Gastroesophageal sphincter (tissue), 4 donors: ENCODE measurements at regions not wholly inside any gene's neighbourhood (a gene's known extent, or its start where the extent isn't known, plus 50 kb on each side); places are given as distances from the start of the nearest gene placed in this dataset.

Experiments used
- ATAC-seq: fragments of 150-250 bp; one replicate; pipeline ENCODE4 v1.9.1; 2016; ENCODE audit warnings: mild to moderate bottlenecking, moderate library complexity
- H3K27ac ChIP-seq, 4 donors: fragments of 200-600 bp; sonication (generic) in 3 of 4; 1 replicate in 3 of 4; 2 replicates in 1 of 4; pipeline ENCODE4 v1.5.1; 2016 to 2019
- H3K27me3 ChIP-seq: fragments of 200-600 bp; sonication (generic); one replicate; pipeline ENCODE4 v1.5.1; 2019
- H3K36me3 ChIP-seq, 2 donors: fragments of 200-600 bp; sonication (generic); one replicate each; pipeline ENCODE4 v1.5.1; 2019; ENCODE audit warnings: control low read depth in 1 of 2
- H3K4me1 ChIP-seq, 3 donors: fragments of 200-600 bp; sonication (generic); 1 replicate in 2 of 3; 2 replicates in 1 of 3; pipeline ENCODE4 v1.5.1; 2016 to 2019; ENCODE audit warnings: control low read depth in 2 of 3
- H3K4me3 ChIP-seq, 2 donors: fragments of 200-600 bp; sonication (generic); one replicate each; pipeline ENCODE4 v1.5.1; 2019; ENCODE audit warnings: mild to moderate bottlenecking in 1 of 2, moderate library complexity in 1 of 2
- H3K9me3 ChIP-seq, 3 donors: fragments of 200-600 bp; sonication (generic); one replicate each; pipeline ENCODE4 v1.5.1; 2017 to 2019; ENCODE audit warnings: control low read depth in 2 of 3
- EP300 ChIP-seq: sonication (generic); formaldehyde crosslinking; IDR thresholded peaks from one replicate; pipeline ENCODE4 v1.6.1; 2017; ENCODE audit warnings: antibody characterized with exemption, mild to moderate bottlenecking
- POLR2A ChIP-seq, 2 donors: fragments of 450-650 bp; IDR thresholded peaks; one replicate each; pipeline ENCODE4 v1.6.1; 2017; ENCODE audit warnings: antibody characterized with exemption in 2 of 2, mild to moderate bottlenecking in 2 of 2, moderate library complexity in 1 of 2
- POLR2AphosphoS5 ChIP-seq: sonication (generic); formaldehyde crosslinking; IDR thresholded peaks from one replicate; pipeline ENCODE4 v1.6.1; 2017; ENCODE audit warnings: antibody characterized with exemption
- WGBS, 2 donors: methylation state at CpG; one replicate each; pipeline ENCODE4 v1.1.5; 2018; ENCODE audit warnings: low coverage in 1 of 2; 5-methylcytosine and 5-hydroxymethylcytosine counted together
- TF ChIP-seq, protein P1 (sequence below), 4 experiments: fragments of 200-600 bp in 2 of 4; fragments of 450-650 bp in 2 of 4; sonication (generic) in 1 of 4; IDR thresholded peaks; one replicate each; pipeline ENCODE4 v1.5.1; 2017 to 2019; ENCODE audit warnings: antibody characterized with exemption in 4 of 4, mild to moderate bottlenecking in 2 of 4, moderate library complexity in 2 of 4

DNA sequence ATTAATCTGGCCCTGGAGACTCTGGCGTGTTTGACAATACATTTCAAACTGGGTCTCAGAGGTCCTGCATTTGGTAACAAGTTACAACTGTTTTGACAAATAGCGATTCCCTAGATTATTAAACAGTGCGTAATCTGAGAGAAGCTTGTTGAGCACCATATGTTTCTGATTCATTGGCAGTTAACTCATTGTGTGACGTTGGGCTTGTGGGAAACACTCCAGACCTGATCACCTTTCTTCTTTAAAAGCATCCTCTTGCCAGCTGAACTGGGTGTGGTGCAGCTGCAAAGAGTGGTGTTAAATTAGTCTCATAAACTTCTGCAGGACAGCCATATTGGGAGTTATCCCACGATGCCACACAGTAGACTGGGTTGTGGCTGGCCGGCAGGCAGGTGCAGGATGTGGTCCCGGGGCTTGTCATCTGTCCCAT lies 82.7 kb downstream of the CDC7 start:
- H3K27me3 ChIP-seq = no peaks in the 10 kb centered on the region
- H3K4me1 ChIP-seq = peaks cover 0 to 57% (median 9%) of the 10 kb centered on the region in 3 donors
- H3K9me3 ChIP-seq = no peaks in the 10 kb centered on the region
- ATAC-seq = no peak
- no peaks in the 10 kb centered on the region for H3K36me3 ChIP-seq
- WGBS, 2 donors = 22 to 37% methylated on average over 6 of the region's 7 CpGs
- H3K4me3 ChIP-seq = no peak overlapping the region
- TF ChIP-seq, protein P1, sequence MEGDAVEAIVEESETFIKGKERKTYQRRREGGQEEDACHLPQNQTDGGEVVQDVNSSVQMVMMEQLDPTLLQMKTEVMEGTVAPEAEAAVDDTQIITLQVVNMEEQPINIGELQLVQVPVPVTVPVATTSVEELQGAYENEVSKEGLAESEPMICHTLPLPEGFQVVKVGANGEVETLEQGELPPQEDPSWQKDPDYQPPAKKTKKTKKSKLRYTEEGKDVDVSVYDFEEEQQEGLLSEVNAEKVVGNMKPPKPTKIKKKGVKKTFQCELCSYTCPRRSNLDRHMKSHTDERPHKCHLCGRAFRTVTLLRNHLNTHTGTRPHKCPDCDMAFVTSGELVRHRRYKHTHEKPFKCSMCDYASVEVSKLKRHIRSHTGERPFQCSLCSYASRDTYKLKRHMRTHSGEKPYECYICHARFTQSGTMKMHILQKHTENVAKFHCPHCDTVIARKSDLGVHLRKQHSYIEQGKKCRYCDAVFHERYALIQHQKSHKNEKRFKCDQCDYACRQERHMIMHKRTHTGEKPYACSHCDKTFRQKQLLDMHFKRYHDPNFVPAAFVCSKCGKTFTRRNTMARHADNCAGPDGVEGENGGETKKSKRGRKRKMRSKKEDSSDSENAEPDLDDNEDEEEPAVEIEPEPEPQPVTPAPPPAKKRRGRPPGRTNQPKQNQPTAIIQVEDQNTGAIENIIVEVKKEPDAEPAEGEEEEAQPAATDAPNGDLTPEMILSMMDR (IDR thresholded peaks at IDR 0.05) = no peak
- TF ChIP-seq POLR2A (IDR thresholded peaks at IDR 0.05) (no peak), POLR2AphosphoS5 (no peak), EP300 (no peak)
- peak overlapping the region; percentile 20 to 77 (median 67) for H3K27ac ChIP-seq

DNA sequence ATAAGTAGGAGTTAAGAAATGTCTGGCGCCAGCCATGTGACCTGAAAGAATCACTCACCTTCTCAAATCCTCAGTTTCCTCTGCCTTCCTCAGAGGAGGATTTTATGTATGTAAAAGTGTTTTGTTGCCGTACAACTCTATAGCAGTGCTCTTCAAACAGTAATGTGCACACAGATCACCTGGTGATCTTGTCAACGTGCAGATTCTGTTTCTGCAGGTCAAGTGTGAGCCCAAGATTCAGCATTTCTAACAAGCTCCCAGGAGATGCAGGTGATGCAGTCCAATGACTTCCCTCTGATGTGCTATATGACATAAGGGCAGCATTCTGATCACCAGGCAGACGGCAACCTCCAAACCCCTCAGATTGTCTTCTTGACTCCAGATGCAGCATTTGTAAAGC lies 83.7 kb downstream of the CDC7 start:
- 71 to 89% methylated on average over 4 of the region's 4 CpGs for WGBS, 2 donors
- H3K27ac ChIP-seq = peak overlapping the region; percentile 26 to 77 (median 54)

GRCh38 chr1:91584878-91585277 lies 84.2 kb downstream of the CDC7 start:
- peaks cover 0 to 54% (median 9%) of the 10 kb centered on the region in 3 donors for H3K4me1 ChIP-seq
- 19 to 37% methylated on average over 4 of the region's 4 CpGs for WGBS, 2 donors
- TF ChIP-seq POLR2A (IDR thresholded peaks at IDR 0.05) = no peak
- no peak for TF ChIP-seq EP300
- TF ChIP-seq POLR2AphosphoS5 = peak; percentile 39
- TF ChIP-seq, protein P1 (IDR thresholded peaks at IDR 0.05) = no peak
- H3K27ac ChIP-seq = peak overlapping the region; percentile 26 to 77 (median 54)
- no peaks in the 10 kb centered on the region for H3K36me3 ChIP-seq
- H3K4me3 ChIP-seq = no peak overlapping the region
- peak; percentile 25 for ATAC-seq
- no peaks in the 10 kb centered on the region for H3K9me3 ChIP-seq
- H3K27me3 ChIP-seq = no peaks in the 10 kb centered on the region

More for the DNA sequence above, 83.7 kb downstream of the CDC7 start:
- no peaks in the 10 kb centered on the region for H3K9me3 ChIP-seq
- no peaks in the 10 kb centered on the region for H3K36me3 ChIP-seq
- H3K27me3 ChIP-seq = no peaks in the 10 kb centered on the region
- no peak for TF ChIP-seq EP300
- no peak for TF ChIP-seq POLR2AphosphoS5
- H3K4me1 ChIP-seq = peaks cover 0 to 56% (median 9%) of the 10 kb centered on the region in 3 donors
- no peak for ATAC-seq
- no peak overlapping the region for H3K4me3 ChIP-seq

DNA sequence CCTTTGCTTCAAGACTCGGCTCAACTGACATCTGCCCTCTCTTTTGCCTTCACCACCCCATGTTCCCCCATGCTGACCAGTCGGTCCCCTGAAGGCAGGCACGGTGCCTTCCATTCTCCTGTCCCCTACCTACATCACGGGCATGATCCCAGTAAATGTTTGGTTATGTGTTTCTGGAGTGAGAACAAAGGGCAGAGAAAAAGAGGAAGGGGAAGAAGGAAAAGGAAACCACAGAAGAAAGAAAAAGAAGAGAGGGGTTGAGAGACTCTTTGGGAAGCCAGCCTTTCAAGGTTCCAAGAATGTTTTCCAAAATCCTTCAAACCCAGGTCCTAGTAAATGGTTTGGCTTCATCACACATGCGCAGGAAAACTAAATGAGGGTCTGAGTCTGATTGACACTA lies 84.9 kb downstream of the CDC7 start:
- Histone ChIP-seq H3K4me3 (no peak overlapping the region), H3K27ac (peak overlapping the region; percentile 26 to 77 (median 54)), H3K9me3 (no peaks in the 10 kb centered on the region), H3K36me3 (no peaks in the 10 kb centered on the region), H3K4me1 (peaks cover 0 to 51% (median 9%) of the 10 kb centered on the region in 3 donors), H3K27me3 (no peaks in the 10 kb centered on the region)
- TF ChIP-seq POLR2A (IDR thresholded peaks at IDR 0.05) (no peak), EP300 (no peak), POLR2AphosphoS5 (no peak)
- TF ChIP-seq, protein P1 (IDR thresholded peaks at IDR 0.05) = no peak
- 40 to 68% methylated on average over 1 to 4 of the region's 5 CpGs for WGBS, 2 donors
- ATAC-seq = no peak

DNA sequence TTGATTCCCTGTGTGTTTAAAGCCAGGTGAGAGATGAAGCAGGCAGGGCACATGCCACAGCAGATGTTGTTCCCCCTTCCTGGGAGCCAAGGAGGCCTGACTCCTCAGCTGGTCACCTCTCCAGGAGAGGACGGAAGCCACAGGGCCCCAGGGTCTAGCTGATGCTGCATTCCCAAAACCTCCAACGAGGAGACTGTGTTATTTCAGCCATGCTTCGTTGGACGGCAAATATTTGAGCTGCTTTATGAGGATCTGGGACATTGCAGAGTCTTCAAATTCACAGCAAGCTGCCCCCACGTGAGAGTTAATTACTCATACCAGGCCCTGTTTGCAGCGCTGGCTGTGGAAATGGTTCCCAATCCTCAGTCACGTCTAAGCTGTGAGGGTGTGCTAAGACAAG lies 85.3 kb downstream of the CDC7 start:
- Histone ChIP-seq H3K9me3 (no peaks in the 10 kb centered on the region), H3K27ac (peak overlapping the region in 1 of 4 donors; percentile 75), H3K36me3 (no peaks in the 10 kb centered on the region), H3K4me1 (peaks cover 0 to 52% (median 9%) of the 10 kb centered on the region in 3 donors), H3K4me3 (no peak overlapping the region), H3K27me3 (no peaks in the 10 kb centered on the region)
- no peak for ATAC-seq
- WGBS, 2 donors = 59% methylated on average over 4 of the region's 7 CpGs; no CpG with 5 or more reads in 1 of the 2 donors
- no peak for TF ChIP-seq EP300
- no peak for TF ChIP-seq POLR2A (IDR thresholded peaks at IDR 0.05)
- TF ChIP-seq POLR2AphosphoS5 = no peak
- TF ChIP-seq, protein P1 (IDR thresholded peaks at IDR 0.05) = no peak
